Muscle of arm (tissue), 1 donor: ENCODE measurements at regions not wholly inside any gene's neighbourhood (a gene's known extent, or its start where the extent isn't known, plus 50 kb on each side); places are given as distances from the start of the nearest gene placed in this dataset.
"Not testable (repeated sequence)": the region's sequence is repeated elsewhere in the genome, so short reads cannot be mapped to it uniquely, and the experiment has no call there.

ENCODE experiments used
- DNase-seq: peaks from one replicate; pipeline ENCODE4 v3.0.0-alpha.2; 2013

DNA sequence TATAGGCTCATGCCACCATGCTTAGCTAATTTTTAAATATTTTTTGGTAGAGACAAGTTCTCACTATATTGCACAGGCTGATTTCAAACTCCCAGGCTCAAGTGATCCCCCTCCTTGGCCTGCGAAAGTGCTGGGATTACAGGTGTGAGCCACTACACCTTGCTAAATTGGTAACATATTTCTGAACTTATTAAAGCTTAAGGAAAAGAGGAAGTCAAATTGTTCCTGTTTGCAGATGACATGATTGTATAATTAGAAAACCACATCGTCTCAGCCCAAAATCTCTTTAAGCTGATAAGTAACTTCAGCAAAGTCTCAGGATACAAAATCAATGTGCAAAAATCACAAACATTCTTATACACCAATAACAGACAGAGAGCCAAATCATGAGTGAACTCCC lies 248.3 kb upstream of the KITLG start:
- not testable (repeated sequence) for DNase-seq

DNA sequence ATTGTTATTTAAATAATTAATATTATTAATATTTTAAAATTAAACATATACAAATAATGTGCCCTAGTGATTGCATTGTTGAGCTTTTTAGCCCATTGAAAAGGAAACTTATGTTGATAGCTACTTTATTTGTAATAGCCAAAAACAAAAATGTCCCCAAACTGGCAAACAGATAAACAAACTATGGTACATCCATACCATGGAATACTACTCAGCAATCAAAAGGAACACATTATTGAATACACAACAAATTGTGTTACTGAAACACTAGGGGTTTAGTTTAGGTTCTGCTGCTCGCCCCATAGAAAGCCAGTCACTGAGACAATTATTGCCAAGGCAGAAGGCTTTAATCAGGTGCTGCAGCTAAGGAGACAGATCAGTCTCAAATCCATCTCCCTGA lies 239.7 kb upstream of the KITLG start:
- DNase-seq, result no peak

DNA sequence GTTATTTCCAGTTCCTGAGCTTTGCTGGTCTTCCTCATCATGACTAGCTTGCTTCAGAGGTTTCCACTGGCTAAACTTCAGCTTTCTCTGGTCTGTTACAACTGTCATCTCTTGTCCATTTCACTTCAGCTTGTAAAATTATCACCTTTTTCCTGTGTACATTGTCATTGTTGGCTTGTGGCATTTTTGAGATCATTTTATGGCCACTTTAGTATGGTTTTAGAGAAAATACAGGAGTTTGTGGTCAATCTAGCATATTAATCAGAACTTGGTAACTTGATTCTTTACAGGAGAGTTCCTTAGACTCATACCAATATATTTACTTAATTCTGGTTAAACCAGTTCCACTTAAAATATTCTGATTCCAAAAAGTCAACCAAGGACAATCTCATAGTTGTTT lies 235.9 kb upstream of the KITLG start:
- no peak for DNase-seq

DNA sequence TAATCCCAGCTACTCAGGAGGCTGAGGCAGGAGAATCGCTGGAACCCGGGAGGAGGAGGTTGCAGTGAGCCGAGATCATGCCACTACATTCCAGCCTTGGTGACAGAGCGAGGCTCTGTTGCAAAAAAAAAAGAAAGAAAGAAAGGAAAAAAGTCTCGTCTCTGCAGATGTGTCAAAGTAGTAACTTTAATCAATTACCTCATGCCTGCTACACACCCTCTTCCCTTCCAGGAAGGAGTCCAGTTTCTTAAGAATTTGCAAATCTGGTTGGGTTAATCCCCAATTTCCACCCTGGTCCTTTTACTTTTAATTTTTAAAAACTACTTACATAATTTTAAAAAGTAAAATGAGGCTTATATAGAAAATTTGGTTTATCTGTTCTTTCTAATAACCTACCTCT lies 234.5 kb upstream of the KITLG start:
- DNase-seq, result no peak

DNA sequence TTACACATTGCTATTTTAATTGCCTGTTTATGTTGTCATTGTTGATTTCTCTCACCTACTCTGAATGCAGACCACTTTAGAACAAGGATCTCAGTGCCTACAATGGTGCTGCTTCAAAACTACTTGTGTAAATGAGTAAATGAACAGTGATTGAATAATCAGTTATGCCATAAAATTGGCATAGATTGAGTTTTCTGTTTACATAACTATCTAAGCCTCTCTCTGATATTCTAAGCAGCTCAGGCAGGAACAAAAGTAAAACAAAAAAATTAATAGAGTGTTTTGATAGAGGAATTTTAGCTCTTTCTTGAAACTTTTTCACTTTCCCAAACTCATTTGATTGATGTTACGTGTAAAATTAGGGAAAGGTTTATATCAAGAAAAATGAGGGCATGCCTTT lies 232.3 kb upstream of the KITLG start:
- DNase-seq, result no peak

DNA sequence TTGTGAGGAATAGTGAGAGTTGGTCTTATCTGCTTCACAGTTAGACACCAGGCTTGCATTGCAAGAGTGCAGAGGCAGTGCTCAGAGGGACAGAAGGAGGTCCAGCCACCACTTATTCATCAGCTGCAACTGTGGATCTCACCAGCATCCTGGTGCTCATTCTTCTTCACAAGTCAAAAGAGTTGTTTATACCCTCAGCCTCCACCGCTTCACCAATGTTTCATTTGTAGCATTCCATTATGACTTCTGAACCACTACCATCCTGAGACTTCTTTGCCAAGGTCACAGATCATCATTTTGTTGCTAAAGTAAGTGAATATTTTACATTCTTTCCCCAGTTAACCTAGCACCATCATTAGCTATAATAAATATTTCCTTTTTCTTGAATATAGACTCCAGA lies 230.5 kb upstream of the KITLG start:
- DNase-seq, result no peak

DNA sequence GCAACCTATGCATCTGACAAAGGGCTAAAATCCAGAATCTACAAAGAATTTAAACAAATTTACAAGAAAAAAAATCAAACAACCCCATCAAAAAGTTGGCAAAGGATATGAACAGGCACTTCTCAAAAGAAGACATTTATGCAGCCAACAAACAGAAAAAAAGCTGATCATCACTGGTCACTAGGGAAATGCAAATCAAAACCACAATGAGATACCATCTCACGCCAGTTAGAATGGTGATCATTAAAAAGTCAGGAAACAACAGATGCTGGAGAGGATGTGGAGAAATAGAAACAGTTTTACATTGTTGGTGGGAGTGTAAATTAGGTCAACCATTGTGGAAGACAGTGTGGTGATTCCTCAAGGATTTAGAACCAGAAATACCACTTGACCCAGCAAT lies 229.6 kb upstream of the KITLG start:
- DNase-seq, result not testable (repeated sequence)

DNA sequence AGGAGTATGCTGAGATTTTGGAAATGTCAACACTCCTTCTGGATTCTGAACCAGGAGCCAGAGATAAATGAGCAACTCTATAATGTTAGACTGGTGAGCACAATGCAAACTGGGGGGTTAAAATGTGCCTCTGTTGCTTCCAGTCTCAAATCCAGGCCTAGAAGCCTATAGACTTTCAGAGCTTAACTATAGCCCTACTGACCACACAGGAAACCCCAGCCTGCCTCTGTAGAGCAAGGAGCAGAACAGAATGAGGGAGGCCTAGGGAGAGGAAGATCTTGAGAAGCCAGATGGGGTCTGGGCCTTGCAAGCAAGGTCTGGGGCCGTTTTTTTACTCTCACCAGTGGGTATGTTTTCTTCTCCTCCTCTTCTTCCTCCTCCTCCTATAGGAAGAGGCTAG lies 225.4 kb upstream of the KITLG start:
- DNase-seq, result no peak

DNA sequence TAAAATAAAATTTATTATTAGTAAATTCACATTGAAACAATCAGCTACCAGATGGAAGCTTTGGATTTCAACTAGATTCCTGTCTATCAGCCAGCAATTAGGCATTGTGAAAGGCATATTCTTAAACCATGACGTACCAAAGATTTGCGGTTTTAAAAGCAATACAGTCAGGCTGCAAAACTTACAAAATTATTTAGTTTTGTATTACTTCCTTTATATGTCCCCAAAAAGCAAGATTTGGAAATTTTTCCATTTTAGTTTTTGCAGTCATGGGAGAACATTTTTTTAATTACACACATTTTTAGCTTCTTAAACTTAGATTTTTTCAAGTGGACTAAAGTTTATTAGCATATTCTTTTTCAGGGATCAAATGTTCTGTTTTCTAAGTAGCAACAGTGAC lies 225.0 kb upstream of the KITLG start:
- DNase-seq, result no peak

DNA sequence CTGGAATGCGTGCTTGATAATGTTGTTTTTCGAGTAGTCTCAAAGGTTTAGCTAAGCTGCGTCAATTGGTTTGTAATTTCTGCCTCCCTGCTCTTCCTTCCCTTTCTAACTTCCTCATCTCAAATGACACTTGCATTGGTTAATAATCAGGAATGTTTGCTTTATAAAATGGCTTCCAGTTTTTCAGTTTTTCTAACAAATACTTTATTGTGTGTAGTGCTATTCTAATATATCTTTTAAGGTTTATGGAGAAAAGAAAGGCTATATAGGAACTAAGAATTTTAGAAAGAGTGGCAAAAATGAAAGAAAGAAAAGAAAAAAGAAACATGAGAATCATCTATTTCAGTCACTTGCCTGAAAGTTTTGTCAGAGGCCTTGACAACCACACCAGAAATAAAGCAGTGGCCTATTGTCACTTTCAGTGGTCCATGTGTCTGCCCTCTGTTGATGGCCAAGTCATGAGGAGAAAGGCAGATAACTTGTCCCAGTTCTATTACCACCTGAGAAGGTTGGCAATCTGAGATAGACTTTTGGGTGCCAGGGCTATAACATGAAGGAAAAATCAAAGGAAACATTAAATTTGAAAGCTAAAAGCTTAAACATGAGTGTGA lies 221.9 kb upstream of the KITLG start:
- DNase-seq, result no peak

DNA sequence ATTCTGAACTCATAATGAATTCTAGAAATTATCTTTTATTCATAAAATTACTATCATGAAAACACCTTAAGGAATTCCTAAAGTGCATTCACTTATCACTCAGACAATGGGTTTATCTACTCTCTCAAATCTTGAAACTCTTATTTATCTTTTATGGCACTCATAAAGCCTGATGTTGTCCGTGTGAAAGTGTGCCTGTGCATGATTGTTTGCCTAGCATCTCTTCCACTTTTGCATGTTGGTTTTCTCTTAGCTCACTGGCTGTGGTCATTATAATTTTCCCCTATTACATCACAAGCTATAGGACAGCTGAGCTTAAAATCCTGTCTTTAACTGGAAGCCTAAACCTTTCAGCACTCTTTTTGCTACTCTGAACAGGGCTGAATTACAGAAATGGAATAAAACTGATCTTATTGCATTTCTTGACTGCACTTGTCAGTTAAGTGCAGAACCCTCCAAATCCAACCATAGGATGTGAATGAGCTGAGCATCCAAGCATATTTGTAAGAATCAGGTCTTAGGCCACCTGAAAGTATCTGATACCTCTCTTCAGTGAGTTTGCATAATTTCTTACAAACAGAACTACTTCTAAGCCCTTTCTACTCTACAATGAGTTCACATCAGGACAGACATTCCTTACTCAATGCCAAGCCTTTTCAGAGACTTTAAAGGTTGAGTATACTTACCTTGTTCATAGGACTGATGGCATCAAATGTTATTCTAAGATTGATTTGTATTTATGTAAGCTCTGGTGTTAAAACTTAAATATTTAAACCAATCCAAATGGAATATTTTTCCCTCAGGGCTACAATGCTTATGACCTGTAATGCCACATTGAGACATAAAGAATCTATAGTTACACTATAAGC lies 221.2 kb upstream of the KITLG start:
- DNase-seq, result no peak

DNA sequence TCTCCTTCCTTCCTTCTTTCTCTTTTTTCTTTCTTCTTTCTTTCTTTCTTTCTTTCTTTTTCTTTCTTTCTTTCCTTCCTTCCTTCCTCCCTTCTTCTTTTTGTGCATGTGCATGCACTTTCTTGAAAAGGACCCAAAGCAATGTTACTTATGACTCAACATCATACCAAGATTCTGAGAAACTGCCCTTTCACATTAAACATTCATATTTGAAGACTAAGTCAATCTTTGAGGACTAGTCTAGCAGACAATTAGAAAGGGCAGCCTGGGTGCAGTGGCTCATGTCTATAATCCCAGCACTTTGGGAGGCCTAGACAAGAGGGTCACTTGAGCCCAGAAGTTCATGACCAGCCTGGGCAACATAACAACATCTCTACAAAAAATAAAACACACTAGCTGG lies 212.8 kb upstream of the KITLG start:
- DNase-seq, result no peak

DNA sequence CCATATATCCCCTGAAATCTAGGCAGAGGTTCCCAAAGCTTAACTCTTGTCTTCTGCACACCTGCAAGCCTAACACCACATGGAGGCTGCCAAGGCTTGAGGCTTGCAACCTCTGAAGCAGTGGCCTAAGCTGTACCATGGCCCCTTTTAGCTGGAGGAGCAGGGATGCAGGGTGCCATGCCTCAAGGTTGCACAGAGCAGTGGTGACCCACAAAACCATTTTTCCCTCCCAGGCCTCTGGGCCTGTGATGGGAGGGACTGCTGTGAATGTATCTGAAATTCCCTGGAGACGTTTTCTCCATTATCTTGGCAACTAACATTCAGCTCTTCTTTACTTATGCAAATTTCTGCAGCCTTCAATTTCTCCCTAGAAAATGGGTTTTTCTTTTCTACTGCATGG lies 210.0 kb upstream of the KITLG start:
- no peak for DNase-seq

DNA sequence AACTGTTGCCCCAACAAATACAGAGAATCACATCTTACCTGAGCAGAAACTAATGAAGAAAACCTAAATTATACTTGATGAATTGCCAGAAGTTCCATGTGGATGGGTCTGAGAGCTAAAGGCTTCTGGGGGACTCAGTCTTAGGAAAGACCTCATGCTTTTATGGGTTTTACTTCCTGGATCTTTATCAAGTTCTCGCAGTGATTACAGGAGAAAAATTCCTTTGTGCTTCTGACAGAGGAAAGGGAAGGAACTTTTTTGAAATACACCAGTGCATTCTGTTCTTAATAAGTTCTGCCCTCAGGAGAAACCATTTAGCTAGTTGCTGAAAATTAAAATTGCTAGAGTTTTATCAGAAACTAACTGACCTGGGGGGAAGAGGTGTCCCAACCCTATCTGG lies 203.9 kb upstream of the KITLG start:
- DNase-seq, result no peak

DNA sequence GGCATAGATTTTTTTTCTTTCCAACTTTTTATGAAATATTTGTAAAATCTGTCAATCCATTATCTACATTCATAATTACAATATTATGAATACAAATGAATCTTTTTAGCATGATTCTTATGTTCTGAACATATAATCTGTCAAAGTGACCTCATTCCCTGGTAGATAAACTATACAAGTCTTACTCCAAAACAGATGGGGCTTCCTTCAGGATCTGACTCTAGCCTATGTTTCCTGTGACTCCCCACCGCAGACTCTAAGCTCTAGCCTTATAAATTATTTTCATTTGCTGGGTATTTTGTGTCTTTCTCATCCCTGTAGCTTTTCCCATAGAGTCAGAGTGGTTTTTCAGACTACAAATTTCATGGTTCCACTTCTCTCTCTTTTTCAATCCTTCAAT lies 202.1 kb upstream of the KITLG start:
- DNase-seq, result no peak

DNA sequence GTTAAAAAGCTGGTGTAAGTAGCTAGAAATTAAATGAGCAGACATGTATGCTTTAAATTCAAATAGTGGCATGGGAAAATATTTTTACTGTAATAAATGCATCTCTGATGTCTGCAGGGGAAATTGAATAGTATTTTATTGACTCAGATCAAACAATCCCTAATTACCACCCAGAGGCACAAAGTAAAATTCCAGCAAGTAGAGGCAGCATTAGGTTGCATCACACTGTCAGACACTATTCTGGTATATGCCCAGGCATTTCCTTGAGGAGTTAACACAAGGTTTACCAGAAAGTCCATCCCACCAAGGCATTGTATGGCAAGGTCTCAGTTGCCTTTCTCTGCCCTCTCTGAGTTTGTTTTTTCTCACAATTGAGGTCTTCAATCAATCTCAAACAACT lies 201.6 kb upstream of the KITLG start:
- no peak for DNase-seq

DNA sequence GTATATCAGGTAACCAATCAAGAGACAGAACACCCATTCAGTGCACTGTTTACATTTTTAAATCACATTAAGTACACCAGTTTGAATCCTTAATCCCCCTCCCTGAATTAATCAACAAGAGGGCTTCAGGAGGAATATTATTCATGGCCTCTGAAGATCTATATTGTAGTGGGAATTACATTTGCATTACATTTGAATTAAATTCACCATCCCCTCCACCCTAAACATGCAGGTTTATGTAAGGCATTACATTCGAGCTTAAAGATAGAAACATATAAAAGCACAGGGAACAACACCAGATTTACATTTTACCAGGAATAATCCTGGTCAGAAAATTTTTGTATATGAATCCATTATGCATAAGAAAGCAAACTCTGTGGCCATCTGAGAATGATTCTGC lies 197.8 kb upstream of the KITLG start:
- no peak for DNase-seq

DNA sequence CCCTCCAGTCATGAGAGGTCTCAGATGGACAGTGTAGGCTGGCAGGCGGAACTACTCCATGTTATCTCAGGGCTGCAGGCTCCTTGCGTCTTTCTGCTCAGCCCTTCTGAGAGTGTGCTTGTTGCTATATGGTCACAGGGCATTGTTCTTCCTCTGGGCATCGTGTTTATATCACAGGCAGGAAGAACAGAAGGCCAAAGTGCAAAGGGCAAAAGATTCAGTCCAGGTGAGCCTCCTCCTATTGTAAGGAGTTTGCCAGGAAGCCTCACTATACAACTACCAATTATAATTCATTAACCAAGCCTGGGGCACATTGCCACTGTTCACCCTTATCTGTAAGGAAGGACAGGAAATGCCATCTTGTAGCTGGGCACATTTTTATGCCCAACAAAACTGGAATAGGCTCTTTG lies 195.5 kb upstream of the KITLG start:
- no peak for DNase-seq

DNA sequence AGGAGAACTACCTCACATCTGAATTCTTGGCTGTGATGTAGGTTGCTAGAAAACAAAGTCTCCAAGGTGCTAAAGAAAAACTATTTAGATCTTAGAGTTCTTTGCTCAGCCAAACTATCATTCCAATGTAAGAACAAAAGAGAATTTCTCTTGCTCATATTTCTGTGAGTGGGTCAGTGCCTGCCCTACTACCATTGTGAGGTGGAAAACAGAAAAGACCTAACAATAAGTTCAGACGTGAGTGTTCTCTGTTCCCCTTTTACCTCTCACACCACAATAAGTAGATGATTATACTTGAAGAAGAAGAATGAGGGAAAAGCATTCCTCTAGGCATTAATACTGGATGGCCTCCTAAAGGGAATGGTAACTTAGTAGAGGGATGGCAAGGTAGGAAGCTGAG lies 187.4 kb upstream of the KITLG start:
- no peak for DNase-seq

DNA sequence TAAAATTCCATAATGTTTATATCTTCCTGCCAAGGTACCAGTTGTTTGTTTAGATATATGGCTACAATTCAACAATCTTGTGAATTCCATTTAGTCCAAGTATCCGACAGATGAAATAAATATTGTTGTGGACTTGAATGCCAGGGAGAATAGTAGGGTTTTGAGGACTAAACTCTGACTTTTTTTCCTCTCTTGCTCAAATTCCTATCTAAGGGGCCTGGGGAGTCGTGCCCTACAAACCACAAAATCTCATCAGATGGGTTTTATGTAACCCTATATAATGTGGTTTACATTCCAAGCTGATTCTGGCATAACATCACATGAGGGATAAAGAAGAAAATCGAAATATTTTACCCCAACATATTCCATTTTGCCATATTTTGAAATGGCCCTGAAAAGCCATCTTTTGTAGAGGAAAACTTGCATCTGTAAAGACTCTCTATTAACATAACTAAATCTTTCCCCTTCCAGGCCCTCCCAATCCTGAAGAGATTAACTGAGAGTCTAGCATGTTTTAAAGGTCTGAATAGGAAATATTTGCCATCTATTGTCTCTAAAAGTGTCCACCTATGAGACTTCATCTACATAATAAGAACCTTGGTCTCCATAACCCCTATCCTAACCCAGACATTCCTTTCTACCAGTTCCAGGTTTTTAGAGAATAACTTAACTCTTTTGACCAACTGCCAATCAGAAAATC lies 184.7 kb upstream of the KITLG start:
- DNase-seq, result no peak

DNA sequence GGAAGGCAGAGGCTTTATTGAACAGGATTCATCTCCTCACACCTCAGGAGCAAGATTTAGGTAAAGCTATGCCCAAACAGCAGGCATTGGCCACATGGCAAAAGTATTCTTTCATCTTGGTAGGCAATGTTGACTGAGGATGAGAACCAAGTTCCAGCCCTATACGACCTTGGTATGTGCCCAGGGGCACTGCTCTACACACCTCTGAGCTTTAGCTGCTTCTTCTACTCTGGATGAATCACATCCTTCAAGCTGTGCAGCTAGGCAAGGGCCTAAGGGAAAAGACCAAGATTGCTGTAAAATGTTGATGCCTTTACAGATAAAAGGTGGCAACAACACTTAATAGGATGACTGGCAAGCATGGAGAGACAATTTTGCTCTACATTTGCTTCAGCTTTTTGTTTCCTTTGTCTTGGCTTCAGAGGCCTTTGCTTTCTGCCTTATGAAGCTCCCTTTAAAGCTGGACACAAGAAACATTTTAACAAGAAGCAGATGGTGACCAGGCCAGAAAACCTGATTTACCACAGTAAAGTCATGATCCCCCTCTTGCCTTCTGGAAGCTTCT lies 183.3 kb upstream of the KITLG start:
- no peak for DNase-seq

DNA sequence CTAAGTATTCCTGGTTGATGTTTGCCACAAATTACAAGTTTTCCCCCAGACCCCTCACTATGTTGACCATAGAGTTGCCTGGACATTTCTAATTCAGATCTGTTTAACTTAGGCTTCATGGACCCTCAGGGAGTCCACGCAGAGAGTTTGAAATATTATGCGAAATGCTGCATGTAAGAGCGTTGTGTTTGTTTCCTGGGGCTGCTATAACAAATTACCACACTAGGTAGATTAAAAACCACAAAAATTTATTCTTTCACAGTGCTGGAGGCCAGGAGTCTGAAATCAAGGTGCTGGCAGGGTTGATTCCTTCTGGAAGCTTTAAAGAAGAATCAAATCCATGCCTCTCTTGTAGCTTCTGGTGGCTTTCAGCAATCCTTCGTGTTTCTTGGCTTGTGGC lies 177.9 kb upstream of the KITLG start:
- DNase-seq, result no peak

DNA sequence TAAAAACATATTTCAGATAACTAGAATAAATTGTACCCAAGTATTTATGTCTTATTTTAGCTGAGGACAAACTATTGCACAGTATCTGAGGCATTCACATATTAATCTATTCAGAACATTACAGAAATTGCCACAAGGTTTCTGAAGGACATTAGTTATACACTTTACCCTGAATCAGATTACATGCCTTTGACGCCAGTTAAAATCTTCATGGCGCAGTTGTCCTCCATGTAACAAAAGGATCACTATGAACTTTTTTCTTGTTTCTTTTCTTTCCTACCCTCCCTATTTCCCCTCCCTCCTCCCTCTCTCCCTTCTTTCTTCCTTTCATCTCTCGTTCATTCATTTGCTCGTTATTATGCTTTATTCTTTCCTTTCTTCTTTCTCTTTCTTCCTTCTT lies 176.6 kb upstream of the KITLG start:
- no peak for DNase-seq
